HFFc6 (cell line): ENCODE measurements at regions not wholly inside any gene's neighbourhood (a gene's known extent, or its start where the extent isn't known, plus 50 kb on each side); places are given as distances from the start of the nearest gene placed in this dataset.

Experiments used
- DNase-seq: peaks from one replicate; pipeline ENCODE4 v3.0.0-alpha.2; 2018
- H3K27ac Mint-ChIP-seq: 2 replicates; pipeline ENCODE4 v1.8.0; 2020; ENCODE audit warnings: mild to moderate bottlenecking, mixed read lengths
- H3K27me3 Mint-ChIP-seq: 2 replicates; pipeline ENCODE4 v1.8.0; 2021; ENCODE audit warnings: mild to moderate bottlenecking, moderate library complexity, mixed read lengths; ENCODE audit not compliant: insufficient read depth
- H3K36me3 Mint-ChIP-seq: 2 replicates; pipeline ENCODE4 v1.8.0; 2021; ENCODE audit warnings: low read depth, mixed read lengths
- H3K4me1 Mint-ChIP-seq: 2 replicates; pipeline ENCODE4 v1.8.0; 2020; ENCODE audit warnings: low read depth, mixed read lengths
- H3K4me3 Mint-ChIP-seq: 2 replicates; pipeline ENCODE4 v1.8.0; 2020; ENCODE audit warnings: mild to moderate bottlenecking, moderate library complexity, mixed read lengths
- H3K9me3 Mint-ChIP-seq: 2 replicates; pipeline ENCODE4 v1.8.0; 2020; ENCODE audit warnings: mild to moderate bottlenecking, mixed read lengths
- TF ChIP-seq, protein P1 (sequence below): fragments of 200-600 bp; sonication (generic); IDR thresholded peaks from 2 replicates; pipeline ENCODE4 v1.5.0; 2021; ENCODE audit warnings: antibody characterized with exemption, mild to moderate bottlenecking

DNA sequence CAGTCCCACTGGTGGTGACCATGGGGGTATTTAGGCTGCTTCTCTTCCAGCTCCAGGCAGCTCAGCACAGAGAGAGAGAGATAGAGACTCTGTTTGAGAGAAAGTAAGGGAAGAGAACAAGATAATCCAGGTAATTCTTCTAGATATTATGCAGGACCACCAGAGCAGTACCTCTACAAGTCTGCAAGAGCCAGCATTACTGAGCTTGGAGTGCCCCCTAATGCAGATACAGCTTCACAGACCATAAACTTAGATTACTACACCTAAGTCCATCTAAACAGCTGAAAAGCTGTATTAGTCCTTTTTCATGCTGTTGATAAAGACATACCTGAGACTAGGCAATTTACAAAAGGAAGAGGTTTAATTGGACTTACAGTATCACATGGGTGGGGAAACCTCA lies 570.3 kb downstream of the LRRIQ3 start:
- no peak overlapping the region for H3K27ac Mint-ChIP-seq
- H3K27me3 Mint-ChIP-seq = no peaks in the 10 kb centered on the region
- TF ChIP-seq, protein P1, sequence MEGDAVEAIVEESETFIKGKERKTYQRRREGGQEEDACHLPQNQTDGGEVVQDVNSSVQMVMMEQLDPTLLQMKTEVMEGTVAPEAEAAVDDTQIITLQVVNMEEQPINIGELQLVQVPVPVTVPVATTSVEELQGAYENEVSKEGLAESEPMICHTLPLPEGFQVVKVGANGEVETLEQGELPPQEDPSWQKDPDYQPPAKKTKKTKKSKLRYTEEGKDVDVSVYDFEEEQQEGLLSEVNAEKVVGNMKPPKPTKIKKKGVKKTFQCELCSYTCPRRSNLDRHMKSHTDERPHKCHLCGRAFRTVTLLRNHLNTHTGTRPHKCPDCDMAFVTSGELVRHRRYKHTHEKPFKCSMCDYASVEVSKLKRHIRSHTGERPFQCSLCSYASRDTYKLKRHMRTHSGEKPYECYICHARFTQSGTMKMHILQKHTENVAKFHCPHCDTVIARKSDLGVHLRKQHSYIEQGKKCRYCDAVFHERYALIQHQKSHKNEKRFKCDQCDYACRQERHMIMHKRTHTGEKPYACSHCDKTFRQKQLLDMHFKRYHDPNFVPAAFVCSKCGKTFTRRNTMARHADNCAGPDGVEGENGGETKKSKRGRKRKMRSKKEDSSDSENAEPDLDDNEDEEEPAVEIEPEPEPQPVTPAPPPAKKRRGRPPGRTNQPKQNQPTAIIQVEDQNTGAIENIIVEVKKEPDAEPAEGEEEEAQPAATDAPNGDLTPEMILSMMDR = no peak
- peaks cover 60% of the 10 kb centered on the region for H3K9me3 Mint-ChIP-seq
- no peaks in the 10 kb centered on the region for H3K4me1 Mint-ChIP-seq
- no peak overlapping the region for H3K4me3 Mint-ChIP-seq
- H3K36me3 Mint-ChIP-seq = no peaks in the 10 kb centered on the region
- DNase-seq = no peak

DNA sequence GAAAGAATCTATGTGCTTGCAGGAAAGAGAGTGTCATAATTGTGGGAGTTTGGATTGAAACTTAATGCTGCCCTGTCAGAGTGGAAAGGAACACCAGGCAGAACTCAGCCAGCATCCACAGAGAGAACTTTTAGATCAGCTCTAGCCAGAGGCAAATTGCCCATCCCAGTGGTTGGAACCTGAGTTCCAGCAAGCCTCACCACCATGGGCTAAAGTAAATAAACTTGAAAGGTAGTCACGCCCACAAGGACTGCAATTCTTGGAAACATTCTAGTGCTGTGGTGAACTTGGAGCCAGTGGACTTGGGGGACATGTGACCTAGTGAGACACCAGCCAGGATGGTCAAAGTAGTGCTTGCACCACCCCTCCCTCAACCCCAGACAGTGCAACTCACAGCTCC lies 571.6 kb downstream of the LRRIQ3 start:
- Mint-ChIP-seq H3K9me3 (peaks cover 51% of the 10 kb centered on the region), H3K4me1 (no peaks in the 10 kb centered on the region), H3K36me3 (no peaks in the 10 kb centered on the region), H3K27me3 (no peaks in the 10 kb centered on the region), H3K27ac (no peak overlapping the region), H3K4me3 (no peak overlapping the region)
- no peak for DNase-seq
- TF ChIP-seq, protein P1 = no peak

DNA sequence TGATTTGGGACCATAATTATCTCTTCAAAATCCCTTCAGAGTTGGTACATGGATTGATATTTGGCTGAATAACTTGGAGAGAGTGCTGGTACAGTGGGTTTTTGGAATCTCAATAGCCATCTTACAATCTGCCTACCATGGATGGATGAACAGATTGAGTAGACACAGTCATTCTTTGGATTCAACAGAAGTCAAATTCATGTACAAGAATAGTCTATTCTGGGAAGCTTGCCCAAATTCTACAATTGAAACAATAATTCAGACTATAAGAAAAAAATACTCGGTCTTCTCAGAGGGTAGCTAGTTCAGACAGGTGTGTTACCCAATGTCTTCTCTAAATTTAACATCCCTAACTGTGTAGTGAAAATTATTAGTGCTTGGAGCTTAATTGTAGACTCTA lies 574.0 kb downstream of the LRRIQ3 start:
- H3K27ac Mint-ChIP-seq = no peak overlapping the region
- no peak overlapping the region for H3K4me3 Mint-ChIP-seq
- TF ChIP-seq, protein P1 = no peak
- no peaks in the 10 kb centered on the region for H3K27me3 Mint-ChIP-seq
- no peaks in the 10 kb centered on the region for H3K4me1 Mint-ChIP-seq
- no peaks in the 10 kb centered on the region for H3K36me3 Mint-ChIP-seq
- DNase-seq = no peak
- peaks cover 53% of the 10 kb centered on the region for H3K9me3 Mint-ChIP-seq

DNA sequence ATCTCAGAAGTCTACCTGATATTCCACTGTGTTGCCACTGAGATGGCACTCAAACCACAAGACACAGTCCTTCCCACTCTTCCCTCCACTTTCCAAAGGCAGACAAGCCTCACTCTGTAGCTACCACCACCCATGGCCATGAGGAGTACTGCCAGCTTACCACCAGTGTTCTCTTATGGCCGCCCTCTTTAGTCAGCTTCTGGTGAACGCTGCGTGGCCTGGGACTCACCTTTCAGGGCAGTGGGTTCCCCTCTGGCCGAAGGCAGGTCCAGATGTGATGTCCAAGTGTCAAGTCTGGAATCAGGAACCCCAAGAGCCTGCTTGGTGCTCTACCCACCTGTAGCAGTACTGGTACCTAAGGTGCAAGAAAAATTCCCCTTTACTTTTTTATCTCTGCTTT lies 580.8 kb downstream of the LRRIQ3 start:
- no peaks in the 10 kb centered on the region for H3K27me3 Mint-ChIP-seq
- H3K9me3 Mint-ChIP-seq = peaks cover 63% of the 10 kb centered on the region
- no peak for DNase-seq
- H3K27ac Mint-ChIP-seq = no peak overlapping the region
- peaks cover 6% of the 10 kb centered on the region; the same call in 1 of the 2 replicates for H3K36me3 Mint-ChIP-seq
- H3K4me1 Mint-ChIP-seq = no peaks in the 10 kb centered on the region
- H3K4me3 Mint-ChIP-seq = no peak overlapping the region
- TF ChIP-seq, protein P1 = no peak

DNA sequence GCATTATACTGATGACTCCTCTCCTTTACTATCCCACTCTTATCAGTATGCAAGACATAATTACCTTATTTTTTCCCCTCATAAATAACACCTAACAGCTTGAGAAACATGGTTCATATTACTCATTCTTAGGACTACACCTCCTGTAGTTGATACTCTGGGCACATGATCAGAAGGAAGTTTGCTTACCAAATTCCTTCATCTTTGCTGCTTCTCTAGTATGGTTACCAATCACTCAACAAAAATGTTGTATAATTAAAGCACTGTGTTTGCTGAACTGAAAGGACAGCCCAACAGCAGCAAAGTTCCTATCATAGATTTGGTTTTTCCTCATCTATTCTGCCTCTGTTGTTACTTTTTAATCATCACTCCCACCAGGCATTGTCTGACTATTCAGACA lies 586.3 kb downstream of the LRRIQ3 start:
- no peak for DNase-seq
- TF ChIP-seq, protein P1 = no peak
- Mint-ChIP-seq H3K27ac (no peak overlapping the region), H3K27me3 (no peaks in the 10 kb centered on the region), H3K9me3 (peaks cover 28% of the 10 kb centered on the region), H3K36me3 (no peaks in the 10 kb centered on the region), H3K4me1 (no peaks in the 10 kb centered on the region), H3K4me3 (no peak overlapping the region)

DNA sequence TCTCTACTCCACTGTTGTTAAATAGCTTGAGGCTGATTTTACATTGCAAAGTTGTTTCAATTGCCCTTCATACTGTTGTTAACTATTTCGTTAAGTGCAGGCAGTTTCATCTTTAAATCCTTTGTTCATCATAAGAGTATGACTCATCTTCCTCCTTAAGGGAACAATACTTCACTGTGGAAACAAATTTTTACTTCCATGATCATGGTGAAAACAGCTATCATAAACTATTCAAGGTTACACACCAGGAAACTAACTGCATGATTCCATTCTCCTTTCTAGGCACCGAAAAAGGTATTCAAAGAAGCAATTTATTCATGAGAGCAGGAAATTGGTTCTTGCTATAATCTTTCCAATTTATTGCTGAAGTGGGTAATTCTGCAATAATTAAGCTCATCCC lies 593.2 kb downstream of the LRRIQ3 start:
- no peak for DNase-seq
- Mint-ChIP-seq H3K27ac (no peak overlapping the region), H3K36me3 (no peaks in the 10 kb centered on the region), H3K4me1 (no peaks in the 10 kb centered on the region), H3K9me3 (peaks cover 25% of the 10 kb centered on the region), H3K4me3 (no peak overlapping the region), H3K27me3 (peaks cover 1% of the 10 kb centered on the region; the same call in 1 of the 2 replicates)
- TF ChIP-seq, protein P1 = no peak
